ENCODE measurements at regions not wholly inside any gene's neighbourhood (a gene's known extent, or its start where the extent isn't known, plus 50 kb on each side); places are given as distances from the start of the nearest gene placed in this dataset.

GRCh38 chrX:5399403-5399802 is 829.3 kb downstream of the NLGN4X start:
- Mint-ChIP-seq H3K4me3 (no peak overlapping the region), H3K36me3 (ENCODE audit: low read depth) (no peaks in the 10 kb centered on the region), H3K9me3 (no peaks in the 10 kb centered on the region), H3K27me3 (no peaks in the 10 kb centered on the region), H3K4me1 (ENCODE audit: low read depth) (no peaks in the 10 kb centered on the region), H3K27ac (no peak overlapping the region)
- POLR2A ChIA-PET: no interaction called here
- Histone ChIP-seq H3K27me3 (ENCODE audit: control insufficient read depth in 1 of 2, insufficient read depth in 2 of 2, low read length in 2 of 2) (no peaks in the 10 kb centered on the region), H3K4me1 (ENCODE audit: insufficient read depth, low read length) (no peaks in the 10 kb centered on the region), H3K4me3 (ENCODE audit: low read length) (no peak overlapping the region), H3K27ac (ENCODE audit: low read depth in 1 of 2, low read length in 2 of 2) (no peak overlapping the region), H3K9me3 (ENCODE audit: control insufficient read depth in 1 of 2, insufficient read depth in 1 of 2, low read length in 2 of 2) (no peaks in the 10 kb centered on the region), H3K36me3 (ENCODE audit: insufficient read depth, low read length) (no peaks in the 10 kb centered on the region)
- intact Hi-C loops (cut with DNase I, micrococcal nuclease): no loop called here
- CTCF ChIA-PET: no interaction called here
- TF ChIP-seq CTCF (IDR thresholded peaks at IDR 0.05): no peak
- DNase-seq: no peak
- no peak for ATAC-seq (ENCODE audit: poor library complexity)

GRCh38 chrX:5397409-5397808 is 831.3 kb downstream of the NLGN4X start:
- no peaks in the 10 kb centered on the region for H3K36me3 ChIP-seq (ENCODE audit: insufficient read depth, low read length)
- peaks cover 3% of the 10 kb centered on the region for H3K9me3 Mint-ChIP-seq
- H3K36me3 Mint-ChIP-seq (ENCODE audit: low read depth): no peaks in the 10 kb centered on the region
- intact Hi-C loops (cut with DNase I, micrococcal nuclease): no loop called here
- DNase-seq (no peak), ATAC-seq (ENCODE audit: poor library complexity) (no peak)
- POLR2A ChIA-PET: no interaction called here
- no peak overlapping the region for H3K27ac Mint-ChIP-seq
- no peak overlapping the region for H3K4me3 Mint-ChIP-seq
- no peaks in the 10 kb centered on the region for H3K27me3 Mint-ChIP-seq
- H3K4me1 Mint-ChIP-seq (ENCODE audit: low read depth): no peaks in the 10 kb centered on the region
- H3K27ac ChIP-seq (ENCODE audit: low read depth in 1 of 2, low read length in 2 of 2): no peak overlapping the region
- H3K4me1 ChIP-seq (ENCODE audit: insufficient read depth, low read length): no peaks in the 10 kb centered on the region
- no peaks in the 10 kb centered on the region for H3K9me3 ChIP-seq (ENCODE audit: control insufficient read depth in 1 of 2, insufficient read depth in 1 of 2, low read length in 2 of 2)
- TF ChIP-seq CTCF (IDR thresholded peaks at IDR 0.05): no peak
- CTCF ChIA-PET: no interaction called here
- no peaks in the 10 kb centered on the region for H3K27me3 ChIP-seq (ENCODE audit: control insufficient read depth in 1 of 2, insufficient read depth in 2 of 2, low read length in 2 of 2)
- H3K4me3 ChIP-seq (ENCODE audit: low read length): no peak overlapping the region

GRCh38 chrX:5390376-5390775 is 838.3 kb downstream of the NLGN4X start:
- DNase-seq (no peak), ATAC-seq (ENCODE audit: poor library complexity) (no peak)
- H3K36me3 ChIP-seq (ENCODE audit: insufficient read depth, low read length): no peaks in the 10 kb centered on the region
- H3K4me3 ChIP-seq (ENCODE audit: low read length): no peak overlapping the region
- H3K27me3 Mint-ChIP-seq: no peaks in the 10 kb centered on the region
- peaks cover 0 to 8% of the 10 kb centered on the region in 2 experiments for H3K9me3 ChIP-seq (ENCODE audit: control insufficient read depth in 1 of 2, insufficient read depth in 1 of 2, low read length in 2 of 2)
- ChIA-PET CTCF (no interaction called here), POLR2A (no interaction called here)
- intact Hi-C loops (cut with DNase I, micrococcal nuclease): no loop called here
- H3K4me1 ChIP-seq (ENCODE audit: insufficient read depth, low read length): no peaks in the 10 kb centered on the region
- H3K27ac Mint-ChIP-seq: no peak overlapping the region
- H3K4me3 Mint-ChIP-seq: no peak overlapping the region
- peaks cover 3% of the 10 kb centered on the region for H3K9me3 Mint-ChIP-seq
- H3K27ac ChIP-seq (ENCODE audit: low read depth in 1 of 2, low read length in 2 of 2): no peak overlapping the region
- TF ChIP-seq CTCF (IDR thresholded peaks at IDR 0.05): no peak
- no peaks in the 10 kb centered on the region for H3K27me3 ChIP-seq (ENCODE audit: control insufficient read depth in 1 of 2, insufficient read depth in 2 of 2, low read length in 2 of 2)
- no peaks in the 10 kb centered on the region for H3K4me1 Mint-ChIP-seq (ENCODE audit: low read depth)
- H3K36me3 Mint-ChIP-seq (ENCODE audit: low read depth): no peaks in the 10 kb centered on the region

Measured in CD4-positive, alpha-beta T cell (primary cell).